WTC11 (cell line): ENCODE measurements at regions not wholly inside any gene's neighbourhood (a gene's known extent, or its start where the extent isn't known, plus 50 kb on each side); places are given as distances from the start of the nearest gene placed in this dataset.

Source experiments
- ATAC-seq: fragments of 200-7000 bp; cut with Tn5 transposase; 2 replicates; pipeline ENCODE4 v1.10.0; 2021; ENCODE audit warnings: mild to moderate bottlenecking, moderate library complexity
- CTCF ChIA-PET: fragments of 300-600 bp; sonication (Branson Sonifier 250); formaldehyde crosslinking; loops from one replicate; lab custom pipeline; 2021; ENCODE audit warnings: antibody characterized with exemption; lab: Charles Lee
- POLR2A ChIA-PET: fragments of 350-600 bp; sonication (Branson Sonifier 250); formaldehyde crosslinking; loops from one replicate; lab custom pipeline; 2021; ENCODE audit warnings: antibody characterized with exemption; lab: Charles Lee
- DNase-seq: peaks from one replicate; pipeline ENCODE4 v3.0.0; 2021; ENCODE audit warnings: low spot score
- H3K27ac Mint-ChIP-seq: 2 replicates; pipeline ENCODE4 v1.8.0; 2021; ENCODE audit warnings: mixed read lengths
- H3K27me3 Mint-ChIP-seq: 2 replicates; pipeline ENCODE4 v1.8.0; 2021; ENCODE audit warnings: low read depth, mild to moderate bottlenecking, moderate library complexity, mixed read lengths
- H3K36me3 Mint-ChIP-seq: 2 replicates; pipeline ENCODE4 v1.8.0; 2021; ENCODE audit warnings: mixed read lengths
- H3K4me1 Mint-ChIP-seq: 2 replicates; pipeline ENCODE4 v1.8.0; 2022; ENCODE audit warnings: mixed read lengths
- H3K4me3 Mint-ChIP-seq: 2 replicates; pipeline ENCODE4 v1.8.0; 2021; ENCODE audit warnings: mild to moderate bottlenecking, moderate library complexity, mixed read lengths
- H3K9me3 Mint-ChIP-seq: 2 replicates; pipeline ENCODE4 v1.8.0; 2021; ENCODE audit warnings: mixed read lengths
- AR ChIP-seq: fragments of 250-450 bp; sonication (Bioruptor Pico); IDR thresholded peaks from 2 replicates; pipeline ENCODE4 v1.9.0; 2021; ENCODE audit warnings: mild to moderate bottlenecking
- ATF2 ChIP-seq: sonication (generic); formaldehyde crosslinking; IDR thresholded peaks from 2 replicates; pipeline ENCODE4 v1.8.1; 2022; ENCODE audit warnings: low read depth, missing genetic modification reagents, borderline replicate concordance
- CBFB ChIP-seq: sonication (generic); formaldehyde crosslinking; IDR thresholded peaks from 2 replicates; pipeline ENCODE4 v1.8.1; 2022; ENCODE audit warnings: mild to moderate bottlenecking, low read depth, missing genetic modification reagents
- GABPB1 ChIP-seq: sonication (generic); formaldehyde crosslinking; IDR thresholded peaks from 2 replicates; pipeline ENCODE4 v1.8.1; 2023; ENCODE audit warnings: mild to moderate bottlenecking, missing genetic modification reagents
- MYBL2 ChIP-seq: sonication (generic); formaldehyde crosslinking; IDR thresholded peaks from 2 replicates; pipeline ENCODE4 v1.8.1; 2023; ENCODE audit warnings: mild to moderate bottlenecking, moderate library complexity, missing genetic modification reagents
- NFATC4 ChIP-seq: fragments of 250-450 bp; sonication (Bioruptor Pico); IDR thresholded peaks from 2 replicates; pipeline ENCODE4 v1.9.0; 2021; ENCODE audit warnings: mild to moderate bottlenecking
- NFE2L1 ChIP-seq: sonication (generic); formaldehyde crosslinking; IDR thresholded peaks from 2 replicates; pipeline ENCODE4 v1.8.1; 2023; ENCODE audit warnings: missing genetic modification reagents
- NFYB ChIP-seq: sonication (generic); formaldehyde crosslinking; conservative IDR thresholded peaks from 2 replicates; pipeline ENCODE4 v1.8.0; 2022; ENCODE audit warnings: low read depth, missing genetic modification reagents
- NR2C2 ChIP-seq: sonication (generic); formaldehyde crosslinking; IDR thresholded peaks from 2 replicates; pipeline ENCODE4 v1.8.0; 2022; ENCODE audit warnings: mild to moderate bottlenecking, missing genetic modification reagents
- RORB ChIP-seq: fragments of 250-450 bp; sonication (Bioruptor Pico); IDR thresholded peaks from 2 replicates; pipeline ENCODE4 v1.9.0; 2021; ENCODE audit warnings: mild to moderate bottlenecking
- SMAD3 ChIP-seq: sonication (generic); formaldehyde crosslinking; IDR thresholded peaks from 2 replicates; pipeline ENCODE4 v1.8.0; 2022; ENCODE audit warnings: missing genetic modification reagents, mild to moderate bottlenecking, borderline replicate concordance
- SMAD4 ChIP-seq: sonication (generic); formaldehyde crosslinking; IDR thresholded peaks from 2 replicates; pipeline ENCODE4 v1.8.0; 2022; ENCODE audit warnings: mild to moderate bottlenecking, missing genetic modification reagents
- SOX15 ChIP-seq: fragments of 250-450 bp; sonication (Bioruptor Pico); IDR thresholded peaks from 2 replicates; pipeline ENCODE4 v1.9.0; 2021; ENCODE audit warnings: mild to moderate bottlenecking
- ZNF396 ChIP-seq: fragments of 250-450 bp; sonication (Bioruptor Pico); IDR thresholded peaks from 2 replicates; pipeline ENCODE4 v1.8.0; 2021; ENCODE audit warnings: mild to moderate bottlenecking, moderate library complexity, borderline replicate concordance
- ZNF416 ChIP-seq: fragments of 250-450 bp; sonication (Bioruptor Pico); IDR thresholded peaks from 2 replicates; pipeline ENCODE4 v1.9.0; 2021; ENCODE audit warnings: mild to moderate bottlenecking, inconsistent platforms
- ZNF512 ChIP-seq: sonication (generic); formaldehyde crosslinking; IDR thresholded peaks from 2 replicates; pipeline ENCODE4 v1.8.1; 2022; ENCODE audit warnings: missing genetic modification reagents, borderline replicate concordance
- TF ChIP-seq, protein P1 (sequence below): fragments of 250-450 bp; sonication (Bioruptor Pico); IDR thresholded peaks from 2 replicates; pipeline ENCODE4 v1.9.0; 2021; ENCODE audit warnings: mild to moderate bottlenecking, borderline replicate concordance
- TF ChIP-seq, protein P2 (sequence below): sonication (generic); formaldehyde crosslinking; IDR thresholded peaks from 2 replicates; pipeline ENCODE4 v1.8.1; 2023; ENCODE audit warnings: mild to moderate bottlenecking, missing genetic modification reagents
- TF ChIP-seq, protein P3 (sequence below): sonication (generic); formaldehyde crosslinking; IDR thresholded peaks from 2 replicates; pipeline ENCODE4 v1.8.1; 2023; ENCODE audit warnings: mild to moderate bottlenecking, missing genetic modification reagents
- TF ChIP-seq, protein P4 (sequence below): fragments of 250-450 bp; sonication (Bioruptor Pico); IDR thresholded peaks from 2 replicates; pipeline ENCODE4 v1.9.0; 2021; ENCODE audit warnings: moderate library complexity, mild to moderate bottlenecking, inconsistent platforms, borderline replicate concordance

- POLR2A ChIA-PET = no interaction called here
- H3K4me3 Mint-ChIP-seq = no peak overlapping the region
- H3K4me1 Mint-ChIP-seq = peaks cover 16% of the 10 kb centered on the region
- no peaks in the 10 kb centered on the region for H3K36me3 Mint-ChIP-seq
- CTCF ChIA-PET = no interaction called here
- no peaks in the 10 kb centered on the region for H3K9me3 Mint-ChIP-seq
- H3K27ac Mint-ChIP-seq = no peak overlapping the region
- DNase-seq (no peak), ATAC-seq (no peak)
- H3K27me3 Mint-ChIP-seq = no peaks in the 10 kb centered on the region
- TF ChIP-seq ZNF512 (CRISPR knock-in tag) (no peak), NR2C2 (no peak), SMAD4 (CRISPR knock-in tag) (no peak), GABPB1 (CRISPR knock-in tag) (no peak), SMAD3 (no peak), NFATC4 (CRISPR knock-in tag) (no peak), CBFB (CRISPR knock-in tag) (no peak), RORB (CRISPR knock-in tag) (no peak), ZNF416 (no peak), NFE2L1 (CRISPR knock-in tag) (no peak), AR (CRISPR knock-in tag) (no peak), NFYB (no peak)
- TF ChIP-seq, protein P1, sequence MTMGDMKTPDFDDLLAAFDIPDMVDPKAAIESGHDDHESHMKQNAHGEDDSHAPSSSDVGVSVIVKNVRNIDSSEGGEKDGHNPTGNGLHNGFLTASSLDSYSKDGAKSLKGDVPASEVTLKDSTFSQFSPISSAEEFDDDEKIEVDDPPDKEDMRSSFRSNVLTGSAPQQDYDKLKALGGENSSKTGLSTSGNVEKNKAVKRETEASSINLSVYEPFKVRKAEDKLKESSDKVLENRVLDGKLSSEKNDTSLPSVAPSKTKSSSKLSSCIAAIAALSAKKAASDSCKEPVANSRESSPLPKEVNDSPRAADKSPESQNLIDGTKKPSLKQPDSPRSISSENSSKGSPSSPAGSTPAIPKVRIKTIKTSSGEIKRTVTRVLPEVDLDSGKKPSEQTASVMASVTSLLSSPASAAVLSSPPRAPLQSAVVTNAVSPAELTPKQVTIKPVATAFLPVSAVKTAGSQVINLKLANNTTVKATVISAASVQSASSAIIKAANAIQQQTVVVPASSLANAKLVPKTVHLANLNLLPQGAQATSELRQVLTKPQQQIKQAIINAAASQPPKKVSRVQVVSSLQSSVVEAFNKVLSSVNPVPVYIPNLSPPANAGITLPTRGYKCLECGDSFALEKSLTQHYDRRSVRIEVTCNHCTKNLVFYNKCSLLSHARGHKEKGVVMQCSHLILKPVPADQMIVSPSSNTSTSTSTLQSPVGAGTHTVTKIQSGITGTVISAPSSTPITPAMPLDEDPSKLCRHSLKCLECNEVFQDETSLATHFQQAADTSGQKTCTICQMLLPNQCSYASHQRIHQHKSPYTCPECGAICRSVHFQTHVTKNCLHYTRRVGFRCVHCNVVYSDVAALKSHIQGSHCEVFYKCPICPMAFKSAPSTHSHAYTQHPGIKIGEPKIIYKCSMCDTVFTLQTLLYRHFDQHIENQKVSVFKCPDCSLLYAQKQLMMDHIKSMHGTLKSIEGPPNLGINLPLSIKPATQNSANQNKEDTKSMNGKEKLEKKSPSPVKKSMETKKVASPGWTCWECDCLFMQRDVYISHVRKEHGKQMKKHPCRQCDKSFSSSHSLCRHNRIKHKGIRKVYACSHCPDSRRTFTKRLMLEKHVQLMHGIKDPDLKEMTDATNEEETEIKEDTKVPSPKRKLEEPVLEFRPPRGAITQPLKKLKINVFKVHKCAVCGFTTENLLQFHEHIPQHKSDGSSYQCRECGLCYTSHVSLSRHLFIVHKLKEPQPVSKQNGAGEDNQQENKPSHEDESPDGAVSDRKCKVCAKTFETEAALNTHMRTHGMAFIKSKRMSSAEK (CRISPR knock-in tag) = no peak
- TF ChIP-seq, protein P2, sequence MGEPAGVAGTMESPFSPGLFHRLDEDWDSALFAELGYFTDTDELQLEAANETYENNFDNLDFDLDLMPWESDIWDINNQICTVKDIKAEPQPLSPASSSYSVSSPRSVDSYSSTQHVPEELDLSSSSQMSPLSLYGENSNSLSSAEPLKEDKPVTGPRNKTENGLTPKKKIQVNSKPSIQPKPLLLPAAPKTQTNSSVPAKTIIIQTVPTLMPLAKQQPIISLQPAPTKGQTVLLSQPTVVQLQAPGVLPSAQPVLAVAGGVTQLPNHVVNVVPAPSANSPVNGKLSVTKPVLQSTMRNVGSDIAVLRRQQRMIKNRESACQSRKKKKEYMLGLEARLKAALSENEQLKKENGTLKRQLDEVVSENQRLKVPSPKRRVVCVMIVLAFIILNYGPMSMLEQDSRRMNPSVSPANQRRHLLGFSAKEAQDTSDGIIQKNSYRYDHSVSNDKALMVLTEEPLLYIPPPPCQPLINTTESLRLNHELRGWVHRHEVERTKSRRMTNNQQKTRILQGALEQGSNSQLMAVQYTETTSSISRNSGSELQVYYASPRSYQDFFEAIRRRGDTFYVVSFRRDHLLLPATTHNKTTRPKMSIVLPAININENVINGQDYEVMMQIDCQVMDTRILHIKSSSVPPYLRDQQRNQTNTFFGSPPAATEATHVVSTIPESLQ (CRISPR knock-in tag) = no peak
- TF ChIP-seq, protein P3, sequence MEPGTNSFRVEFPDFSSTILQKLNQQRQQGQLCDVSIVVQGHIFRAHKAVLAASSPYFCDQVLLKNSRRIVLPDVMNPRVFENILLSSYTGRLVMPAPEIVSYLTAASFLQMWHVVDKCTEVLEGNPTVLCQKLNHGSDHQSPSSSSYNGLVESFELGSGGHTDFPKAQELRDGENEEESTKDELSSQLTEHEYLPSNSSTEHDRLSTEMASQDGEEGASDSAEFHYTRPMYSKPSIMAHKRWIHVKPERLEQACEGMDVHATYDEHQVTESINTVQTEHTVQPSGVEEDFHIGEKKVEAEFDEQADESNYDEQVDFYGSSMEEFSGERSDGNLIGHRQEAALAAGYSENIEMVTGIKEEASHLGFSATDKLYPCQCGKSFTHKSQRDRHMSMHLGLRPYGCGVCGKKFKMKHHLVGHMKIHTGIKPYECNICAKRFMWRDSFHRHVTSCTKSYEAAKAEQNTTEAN (CRISPR knock-in tag) = no peak
Measured at GRCh38 chrX:125170459-125170858, 149.2 kb upstream of the TEX13C start.

DNA sequence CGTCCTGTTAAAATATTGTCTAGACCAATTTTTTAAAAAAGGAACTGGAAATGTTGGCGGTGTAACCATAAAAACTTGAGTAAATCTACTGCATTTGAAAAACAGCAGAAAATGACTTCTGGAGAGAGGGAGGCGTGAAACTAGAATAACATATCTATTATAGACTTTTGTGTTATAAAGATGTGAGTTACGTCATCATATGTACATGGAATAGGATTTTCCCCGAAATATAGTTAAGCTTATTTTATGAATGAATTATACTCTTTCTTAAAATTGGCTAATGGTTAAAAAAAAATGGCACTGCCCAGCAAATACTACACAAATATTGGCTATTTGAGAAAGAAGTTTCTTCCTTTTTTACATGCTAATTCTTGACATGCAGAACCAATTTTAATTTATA, 147.1 kb upstream of the TEX13C start:
- Mint-ChIP-seq H3K36me3 (no peaks in the 10 kb centered on the region), H3K27ac (no peak overlapping the region), H3K4me3 (no peak overlapping the region), H3K4me1 (peaks cover 30% of the 10 kb centered on the region), H3K27me3 (no peaks in the 10 kb centered on the region), H3K9me3 (no peaks in the 10 kb centered on the region)
- POLR2A ChIA-PET = no interaction called here
- ATAC-seq = no peak
- CTCF ChIA-PET = no interaction called here
- DNase-seq = no peak
- TF ChIP-seq ATF2 (CRISPR knock-in tag) (no peak), SOX15 (CRISPR knock-in tag) (no peak), AR (CRISPR knock-in tag) (no peak), ZNF396 (CRISPR knock-in tag) (no peak), MYBL2 (no peak)
- TF ChIP-seq, protein P4, sequence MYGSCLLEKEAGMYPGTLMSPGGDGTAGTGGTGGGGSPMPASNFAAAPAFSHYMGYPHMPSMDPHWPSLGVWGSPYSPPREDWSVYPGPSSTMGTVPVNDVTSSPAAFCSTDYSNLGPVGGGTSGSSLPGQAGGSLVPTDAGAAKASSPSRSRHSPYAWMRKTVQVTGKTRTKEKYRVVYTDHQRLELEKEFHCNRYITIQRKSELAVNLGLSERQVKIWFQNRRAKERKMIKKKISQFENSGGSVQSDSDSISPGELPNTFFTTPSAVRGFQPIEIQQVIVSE (CRISPR knock-in tag) = no peak
